HG03442 (cell line): ENCODE measurements at regions not wholly inside any gene's neighbourhood (a gene's known extent, or its start where the extent isn't known, plus 50 kb on each side); places are given as distances from the start of the nearest gene placed in this dataset.

ENCODE experiments used
- ATAC-seq: cut with Tn5 transposase; IDR thresholded peaks from one replicate; pipeline ENCODE4 v1.9.1; 2021; ENCODE audit warnings: mild to moderate bottlenecking, moderate library complexity; ENCODE audit not compliant: unreplicated experiment

GRCh38 chr6:98094696-98095095, 739.7 kb upstream of the POU3F2 start:
- ATAC-seq: no peak

GRCh38 chr6:98107801-98108200, 726.6 kb upstream of the POU3F2 start:
- no peak for ATAC-seq

- ATAC-seq: no peak
Observed at GRCh38 chr6:98116455-98116854, 717.9 kb upstream of the POU3F2 start.

- ATAC-seq: no peak
Observed at GRCh38 chr6:98117068-98117467, 717.3 kb upstream of the POU3F2 start.

GRCh38 chr6:98118397-98119045, 715.9 kb upstream of the POU3F2 start:
- no peak for ATAC-seq

- no peak for ATAC-seq
Observed at GRCh38 chr6:98124171-98124570, 710.2 kb upstream of the POU3F2 start.

GRCh38 chr6:98131290-98131990, 702.9 kb upstream of the POU3F2 start:
- ATAC-seq: no peak

- no peak for ATAC-seq
Observed at GRCh38 chr6:98136333-98136732, 698.0 kb upstream of the POU3F2 start.

- no peak for ATAC-seq
Observed at GRCh38 chr6:98137391-98137790, 697.0 kb upstream of the POU3F2 start.

GRCh38 chr6:98142839-98143238, 691.5 kb upstream of the POU3F2 start:
- no peak for ATAC-seq

- no peak for ATAC-seq
Observed at GRCh38 chr6:98146656-98147055, 687.7 kb upstream of the POU3F2 start.

- ATAC-seq: no peak
Observed at GRCh38 chr6:98156580-98156979, 677.8 kb upstream of the POU3F2 start.

GRCh38 chr6:98179606-98180005, 654.8 kb upstream of the POU3F2 start:
- ATAC-seq: no peak

- ATAC-seq: no peak
Observed at GRCh38 chr6:98200084-98200483, 634.3 kb upstream of the POU3F2 start.

GRCh38 chr6:98203170-98203806, 631.1 kb upstream of the POU3F2 start:
- ATAC-seq: no peak

- no peak for ATAC-seq
Observed at GRCh38 chr6:98212468-98212867, 621.9 kb upstream of the POU3F2 start.

- ATAC-seq: no peak
Observed at GRCh38 chr6:98215531-98215930, 618.8 kb upstream of the POU3F2 start.

- no peak for ATAC-seq
Observed at GRCh38 chr6:98230250-98230649, 604.1 kb upstream of the POU3F2 start.

- ATAC-seq: no peak
Observed at GRCh38 chr6:98239057-98239456, 595.3 kb upstream of the POU3F2 start.

GRCh38 chr6:98241630-98242029, 592.7 kb upstream of the POU3F2 start:
- ATAC-seq: no peak

- ATAC-seq: no peak
Observed at GRCh38 chr6:98254624-98255023, 579.8 kb upstream of the POU3F2 start.

- no peak for ATAC-seq
Observed at GRCh38 chr6:98260382-98260781, 574.0 kb upstream of the POU3F2 start.
